GM21381 (cell line): ENCODE measurements at regions not wholly inside any gene's neighbourhood (a gene's known extent, or its start where the extent isn't known, plus 50 kb on each side); places are given as distances from the start of the nearest gene placed in this dataset.
"Not testable (repeated sequence)": the region's sequence is repeated elsewhere in the genome, so short reads cannot be mapped to it uniquely, and the experiment has no call there.

Experiments used
- ATAC-seq: cut with Tn5 transposase; IDR thresholded peaks from one replicate; pipeline ENCODE4 v1.9.1; 2021; ENCODE audit warnings: mild to moderate bottlenecking, moderate library complexity; ENCODE audit not compliant: unreplicated experiment

- no peak for ATAC-seq
These were observed 425.6 kb upstream of the RORB start for GRCh38 chr9:74071502-74071901.

DNA sequence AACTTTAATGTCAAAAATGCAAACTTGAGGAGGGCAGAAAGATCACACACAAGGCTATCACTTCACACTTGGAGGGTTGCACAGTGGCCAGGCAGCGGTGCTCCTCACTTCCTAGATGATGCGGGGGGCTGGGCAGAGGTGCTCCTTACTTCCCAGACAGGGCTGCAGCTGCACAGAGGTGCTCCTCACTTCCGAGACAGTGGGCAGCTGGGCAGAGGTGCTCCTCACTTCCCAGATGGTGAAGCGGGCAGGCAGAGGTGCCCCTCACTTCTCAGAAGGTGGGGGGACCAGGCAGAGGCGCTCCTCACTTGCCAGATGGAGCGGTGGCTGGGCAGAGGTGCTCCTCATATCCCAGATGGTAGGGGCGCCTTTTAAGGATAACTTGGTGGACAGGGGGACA is 423.2 kb upstream of the RORB start:
- no peak for ATAC-seq

- ATAC-seq: no peak
These were observed 418.5 kb upstream of the RORB start for GRCh38 chr9:74078647-74079046.

DNA sequence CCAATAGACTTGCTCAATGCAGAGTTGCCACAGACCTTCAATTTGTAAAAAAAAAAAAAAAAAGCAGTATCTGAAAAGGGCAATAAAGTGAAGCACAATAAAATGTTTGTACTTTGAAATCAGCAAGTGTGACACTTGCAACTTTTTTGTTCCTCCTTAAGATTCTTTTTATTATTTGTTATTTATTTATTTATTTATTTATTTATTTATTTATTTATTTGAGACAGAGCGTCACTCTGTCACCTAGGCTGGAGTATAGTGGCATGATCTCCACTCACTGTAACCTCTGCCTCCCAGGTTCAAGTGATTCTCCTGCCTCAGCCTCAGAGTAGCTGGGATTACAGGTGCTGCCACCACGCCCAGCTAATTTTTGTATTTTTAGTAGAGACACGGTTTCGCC is 416.5 kb upstream of the RORB start:
- not testable (repeated sequence) for ATAC-seq

DNA sequence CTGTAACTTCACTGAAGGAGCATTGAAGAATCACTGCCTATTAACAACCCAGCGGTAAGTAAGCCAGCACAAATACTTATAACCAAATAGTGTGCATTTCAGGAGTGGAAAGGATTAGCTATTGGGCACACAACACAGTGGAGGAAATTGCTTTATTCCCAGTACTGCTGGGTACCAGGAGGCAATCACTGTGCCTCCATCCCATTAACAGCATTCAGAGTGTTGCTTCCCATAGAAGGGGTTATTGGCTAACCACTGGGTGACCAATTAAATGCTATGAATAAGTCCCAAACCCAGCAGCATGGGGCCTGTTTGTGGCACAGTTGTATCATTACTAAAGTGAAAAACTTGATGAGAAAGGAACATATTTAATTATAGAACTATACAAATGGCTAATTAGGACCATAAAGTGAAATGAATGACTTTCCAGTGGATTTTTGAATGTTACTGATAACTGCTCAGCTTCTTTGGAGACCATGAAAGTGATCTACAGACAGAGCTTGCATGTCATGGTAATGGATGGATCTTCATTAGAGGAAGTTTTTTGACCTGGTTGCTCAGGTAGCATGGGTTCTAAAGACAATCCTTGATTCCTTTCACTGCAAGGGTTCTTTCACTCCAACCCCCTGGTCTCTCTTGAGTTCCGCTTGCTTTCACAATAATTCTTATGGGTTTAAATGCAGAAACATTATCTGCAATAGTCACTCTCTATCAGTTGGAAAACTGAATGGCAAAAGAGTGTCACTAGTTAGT is 413.3 kb upstream of the RORB start:
- ATAC-seq: no peak

DNA sequence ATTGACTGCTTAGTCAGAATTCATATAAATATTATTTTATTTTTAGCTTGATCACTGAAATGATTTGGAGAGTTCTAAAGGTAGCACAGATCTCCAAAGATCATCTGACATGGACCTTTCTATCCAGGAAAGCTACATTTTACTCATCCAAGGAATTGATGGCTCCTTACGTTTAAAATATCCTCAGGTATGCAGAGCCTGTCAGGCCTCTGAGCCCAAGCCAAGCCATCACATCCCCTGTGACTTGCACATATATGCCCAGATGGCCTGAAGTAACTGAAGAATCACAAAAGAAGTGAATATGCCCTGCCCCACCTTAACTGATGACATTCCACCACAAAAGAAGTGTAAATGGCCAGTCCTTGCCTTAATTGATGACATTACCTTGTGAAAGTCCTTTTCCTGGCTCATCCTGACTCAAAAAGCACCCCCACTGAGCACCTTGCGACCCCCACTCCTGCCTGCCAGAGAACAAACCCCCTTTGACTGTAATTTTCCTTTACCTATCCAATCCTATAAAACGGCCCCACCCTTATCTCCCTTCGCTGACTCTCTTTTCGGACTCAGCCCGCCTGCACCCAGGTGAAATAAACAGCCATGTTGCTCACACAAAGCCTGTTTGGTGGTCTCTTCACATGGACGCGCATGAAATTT is 411.6 kb upstream of the RORB start:
- not testable (repeated sequence) for ATAC-seq

- not testable (repeated sequence) for ATAC-seq
These were observed 406.2 kb upstream of the RORB start for GRCh38 chr9:74090921-74091320.

DNA sequence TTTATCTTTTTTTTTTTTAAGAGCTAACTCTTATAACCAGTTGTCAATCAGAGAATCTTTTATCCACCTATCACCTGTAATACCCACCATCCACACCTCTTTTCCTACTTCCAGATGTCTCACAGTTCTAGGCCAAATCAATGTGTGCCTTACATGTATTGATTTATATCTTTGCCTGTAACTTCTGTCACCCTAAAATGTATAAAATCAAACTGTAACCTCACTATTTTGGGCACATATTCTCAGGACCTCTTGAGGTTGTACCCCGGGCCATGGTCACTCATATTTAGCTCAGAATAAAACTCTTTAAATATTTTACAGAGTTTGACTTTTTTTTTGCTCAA is 404.7 kb upstream of the RORB start:
- ATAC-seq: no peak

DNA sequence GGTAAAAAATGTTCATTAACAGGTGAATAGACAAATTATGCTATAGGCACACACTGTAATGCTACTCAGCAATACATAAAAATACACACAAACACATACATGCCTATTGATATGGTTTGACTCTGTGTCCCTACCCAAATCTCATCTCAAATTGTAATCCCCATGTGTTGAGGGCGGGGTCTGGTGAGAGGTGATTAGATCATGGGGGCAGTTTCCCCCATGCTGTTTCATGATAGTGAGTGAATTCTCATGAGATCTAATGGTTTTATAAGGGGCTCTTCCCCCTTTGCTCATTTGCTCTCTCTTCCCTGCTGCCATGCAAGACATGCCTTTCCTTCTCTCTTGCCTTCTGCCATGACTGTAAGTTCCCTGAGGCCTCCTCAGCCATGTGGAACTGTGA is 403.1 kb upstream of the RORB start:
- not testable (repeated sequence) for ATAC-seq

DNA sequence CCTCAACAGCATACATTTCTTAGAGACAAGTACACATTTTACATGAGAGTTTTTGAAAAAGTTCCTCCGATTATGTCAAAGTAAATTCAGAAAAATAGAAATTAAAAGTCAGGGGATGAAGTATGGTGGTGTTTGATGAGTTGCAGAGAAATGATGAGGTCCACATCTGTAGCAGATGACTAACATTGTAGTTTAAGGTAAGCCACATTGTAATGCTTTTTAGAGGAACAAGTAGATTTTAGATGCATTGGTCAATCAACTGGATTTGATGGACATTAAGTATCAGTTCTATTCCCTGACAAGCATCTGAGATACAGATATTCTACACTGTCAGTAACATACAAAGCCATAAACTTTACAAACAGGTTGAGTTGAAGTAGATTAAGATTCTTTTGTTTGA is 402.4 kb upstream of the RORB start:
- no peak for ATAC-seq

DNA sequence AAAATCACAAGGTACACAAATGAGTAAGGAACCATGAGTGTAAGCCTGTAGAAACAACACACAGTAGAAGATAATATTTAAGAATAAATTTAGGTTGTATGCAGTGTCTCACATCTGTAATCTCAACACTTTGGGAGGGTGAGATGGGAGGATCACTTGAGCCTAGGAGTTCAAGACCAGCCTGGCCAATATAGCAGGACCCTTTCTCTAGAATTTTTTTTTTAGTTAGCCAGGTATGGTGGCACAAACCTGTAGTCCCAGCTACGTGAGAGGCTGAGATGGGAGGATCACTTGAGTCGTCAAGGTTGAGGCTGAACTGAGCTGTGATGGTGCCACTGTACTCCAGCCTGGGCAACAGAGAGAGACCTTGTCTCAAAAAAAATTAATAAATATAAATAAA is 401.2 kb upstream of the RORB start:
- ATAC-seq: no peak

DNA sequence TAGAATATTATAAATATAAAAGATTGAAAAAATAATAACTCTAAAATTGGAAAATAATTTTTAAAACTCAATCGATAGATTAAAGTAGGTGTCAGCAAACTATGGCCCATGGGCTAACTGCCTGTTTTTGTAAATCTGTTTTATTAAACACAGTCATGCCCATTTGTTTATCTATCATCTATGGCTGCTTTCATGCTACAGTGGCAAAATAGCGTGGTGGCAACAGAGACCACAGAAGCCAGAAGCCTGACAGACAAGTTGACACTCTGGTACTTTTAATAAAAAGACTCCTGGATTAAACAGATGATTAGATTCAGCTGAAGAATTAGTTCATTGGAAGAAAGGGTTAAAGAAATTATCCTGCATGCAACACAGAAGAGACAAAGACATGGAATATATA is 400.7 kb upstream of the RORB start:
- no peak for ATAC-seq

DNA sequence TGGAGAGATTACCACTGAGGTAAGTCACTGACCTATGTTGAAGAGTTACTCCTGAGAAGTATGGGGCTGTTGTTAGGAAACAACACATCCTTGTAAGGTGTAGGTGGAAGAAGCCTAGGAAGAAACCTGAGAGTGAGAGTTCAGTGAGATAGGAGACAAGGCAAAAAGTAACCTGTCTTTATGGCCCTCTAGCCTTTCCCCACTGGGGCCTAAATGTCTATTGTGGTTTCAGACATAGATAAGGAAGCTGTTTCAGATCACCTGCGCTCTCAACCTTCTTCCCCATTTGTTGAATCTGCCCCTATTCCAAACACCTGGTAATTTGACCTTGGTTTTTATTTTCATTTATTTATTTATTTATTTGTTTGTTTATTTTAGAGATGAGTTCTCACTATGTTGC is 397.1 kb upstream of the RORB start:
- ATAC-seq: no peak

GRCh38 chr9:74102148-74102547 is 395.0 kb upstream of the RORB start:
- not testable (repeated sequence) for ATAC-seq

DNA sequence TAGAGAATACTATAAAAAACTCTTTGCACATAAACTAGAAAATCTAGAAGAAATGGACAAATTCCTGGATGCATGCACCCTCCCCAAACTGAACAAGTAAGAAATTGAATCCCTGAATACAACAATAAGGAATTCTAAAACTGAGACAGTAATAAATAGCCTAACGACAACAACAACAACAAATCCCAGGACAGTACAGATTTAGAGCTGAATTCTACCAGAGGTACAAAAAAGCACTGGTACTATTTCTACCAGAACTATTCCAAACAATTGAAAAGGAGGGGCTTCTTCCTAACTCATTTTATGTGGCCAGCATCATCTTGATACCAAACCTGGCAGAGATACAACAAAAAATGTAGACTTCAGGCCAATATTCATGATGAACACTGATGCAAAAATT is 394.4 kb upstream of the RORB start:
- no peak for ATAC-seq

DNA sequence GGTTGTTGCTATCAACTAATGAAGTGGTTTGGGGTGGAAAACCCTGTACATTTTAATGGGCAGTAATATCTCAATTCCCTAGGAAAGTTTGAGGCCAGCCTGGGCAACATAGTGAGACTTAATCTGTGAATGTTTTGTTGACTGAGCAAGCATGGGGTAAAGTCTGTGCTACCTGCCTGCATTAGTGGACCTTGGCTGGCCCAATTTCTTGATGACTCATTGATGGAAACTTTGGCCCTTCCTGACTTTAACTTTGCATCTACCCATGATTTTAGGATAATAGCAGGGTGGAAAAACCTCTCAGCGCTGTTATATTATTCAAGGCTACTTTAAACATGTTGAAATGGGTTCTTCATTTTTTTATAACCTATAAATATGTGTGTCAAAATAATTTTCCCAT is 389.4 kb upstream of the RORB start:
- no peak for ATAC-seq

GRCh38 chr9:74115976-74116375 is 381.2 kb upstream of the RORB start:
- ATAC-seq: no peak

DNA sequence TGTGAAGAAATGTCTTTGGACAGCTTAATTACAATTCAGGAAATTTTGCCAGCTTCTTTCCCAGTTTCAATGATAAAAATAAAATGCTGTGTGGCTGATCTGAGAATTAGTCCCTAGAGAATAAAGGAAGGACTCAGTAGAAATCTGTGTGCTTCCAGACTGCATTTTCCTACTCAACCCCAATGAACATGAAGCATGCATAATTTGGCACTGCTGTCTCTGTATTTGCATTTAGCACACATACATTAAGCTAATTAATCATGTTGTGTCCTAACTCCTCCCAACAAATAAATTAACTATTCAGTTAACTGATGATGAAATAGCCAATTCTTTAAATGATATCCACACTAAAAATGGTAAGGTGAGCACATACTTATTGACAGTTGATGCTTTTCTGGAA is 380.0 kb upstream of the RORB start:
- ATAC-seq: no peak

- no peak for ATAC-seq
These were observed 379.4 kb upstream of the RORB start for GRCh38 chr9:74117731-74118130.

GRCh38 chr9:74120061-74120460 is 377.1 kb upstream of the RORB start:
- no peak for ATAC-seq

- ATAC-seq: no peak
These were observed 376.7 kb upstream of the RORB start for GRCh38 chr9:74120470-74120869.

DNA sequence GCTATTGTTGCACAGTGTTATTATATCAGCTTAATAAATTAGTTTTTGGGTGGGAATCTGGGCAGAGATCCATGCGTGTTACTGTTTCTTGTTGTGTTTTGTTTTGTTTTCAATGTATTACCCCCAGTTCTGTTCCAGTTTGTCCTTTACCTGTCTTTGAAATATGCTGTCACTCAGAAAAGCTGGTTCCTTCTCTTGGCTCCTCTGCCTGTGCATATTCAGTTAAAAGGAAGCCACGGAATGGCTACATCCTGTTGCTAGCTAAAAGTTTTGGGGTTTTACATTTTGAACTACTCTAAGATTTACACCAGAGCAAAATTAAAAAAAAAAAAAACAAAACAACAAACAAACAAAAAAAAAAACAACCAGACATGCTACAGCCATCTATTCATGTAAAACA is 374.9 kb upstream of the RORB start:
- ATAC-seq: no peak

DNA sequence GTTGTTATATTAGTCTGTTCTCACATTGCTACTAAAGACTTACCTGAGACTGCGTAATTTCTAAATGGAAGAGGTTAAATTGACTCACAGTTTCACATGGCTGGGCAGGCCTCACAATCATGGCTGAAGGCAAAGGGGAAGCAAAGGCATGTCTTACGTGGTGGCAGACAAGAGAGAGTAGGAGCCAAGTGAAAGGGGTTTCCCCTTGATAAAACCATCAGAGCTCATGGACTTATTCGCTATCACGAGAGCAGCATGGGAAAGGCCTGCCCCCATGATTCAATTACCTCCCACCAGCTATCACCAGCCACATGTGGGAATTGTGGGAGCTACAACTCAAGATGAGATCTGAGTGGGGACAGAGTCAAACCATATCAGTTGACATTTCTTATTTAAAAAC is 374.5 kb upstream of the RORB start:
- no peak for ATAC-seq
